Fibroblast of villous mesenchyme (primary cell): ENCODE measurements at regions not wholly inside any gene's neighbourhood (a gene's known extent, or its start where the extent isn't known, plus 50 kb on each side); places are given as distances from the start of the nearest gene placed in this dataset.

ENCODE experiments used
- DNase-seq: peaks from one replicate; pipeline ENCODE4 v3.0.0-alpha.2; 2010; ENCODE audit warnings: low read depth
- H3K4me3 ChIP-seq: 2 replicates; pipeline ENCODE4 v1.5.1; 2011; ENCODE audit warnings: low read depth, mild to moderate bottlenecking, low read length
- TF ChIP-seq, protein P1 (sequence below): IDR thresholded peaks from 2 replicates; pipeline ENCODE4 v1.5.1; 2012; ENCODE audit warnings: low read depth, mild to moderate bottlenecking, low read length; ENCODE audit not compliant: insufficient read depth

DNA sequence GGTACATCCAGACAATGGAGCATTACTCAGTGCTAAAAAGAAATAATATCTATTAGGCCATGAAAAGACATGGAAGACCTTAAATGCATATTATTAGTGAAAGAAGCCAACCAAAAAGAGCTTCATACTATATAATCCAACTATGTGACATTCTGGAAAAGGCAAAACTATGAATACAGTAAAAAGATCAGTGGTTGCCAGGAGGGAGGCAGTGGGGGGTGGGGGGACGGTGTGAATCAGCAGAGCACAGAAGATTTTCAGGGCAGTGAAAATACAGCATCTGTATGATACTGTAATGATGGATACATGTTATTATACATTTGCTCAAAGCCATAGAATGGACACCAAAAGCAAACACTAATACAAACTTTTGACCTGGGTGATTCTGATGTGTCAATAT lies 339.4 kb upstream of the SNX7 start:
- DNase-seq, result no peak
- TF ChIP-seq, protein P1, sequence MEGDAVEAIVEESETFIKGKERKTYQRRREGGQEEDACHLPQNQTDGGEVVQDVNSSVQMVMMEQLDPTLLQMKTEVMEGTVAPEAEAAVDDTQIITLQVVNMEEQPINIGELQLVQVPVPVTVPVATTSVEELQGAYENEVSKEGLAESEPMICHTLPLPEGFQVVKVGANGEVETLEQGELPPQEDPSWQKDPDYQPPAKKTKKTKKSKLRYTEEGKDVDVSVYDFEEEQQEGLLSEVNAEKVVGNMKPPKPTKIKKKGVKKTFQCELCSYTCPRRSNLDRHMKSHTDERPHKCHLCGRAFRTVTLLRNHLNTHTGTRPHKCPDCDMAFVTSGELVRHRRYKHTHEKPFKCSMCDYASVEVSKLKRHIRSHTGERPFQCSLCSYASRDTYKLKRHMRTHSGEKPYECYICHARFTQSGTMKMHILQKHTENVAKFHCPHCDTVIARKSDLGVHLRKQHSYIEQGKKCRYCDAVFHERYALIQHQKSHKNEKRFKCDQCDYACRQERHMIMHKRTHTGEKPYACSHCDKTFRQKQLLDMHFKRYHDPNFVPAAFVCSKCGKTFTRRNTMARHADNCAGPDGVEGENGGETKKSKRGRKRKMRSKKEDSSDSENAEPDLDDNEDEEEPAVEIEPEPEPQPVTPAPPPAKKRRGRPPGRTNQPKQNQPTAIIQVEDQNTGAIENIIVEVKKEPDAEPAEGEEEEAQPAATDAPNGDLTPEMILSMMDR, result no peak
- no peak overlapping the region for H3K4me3 ChIP-seq

DNA sequence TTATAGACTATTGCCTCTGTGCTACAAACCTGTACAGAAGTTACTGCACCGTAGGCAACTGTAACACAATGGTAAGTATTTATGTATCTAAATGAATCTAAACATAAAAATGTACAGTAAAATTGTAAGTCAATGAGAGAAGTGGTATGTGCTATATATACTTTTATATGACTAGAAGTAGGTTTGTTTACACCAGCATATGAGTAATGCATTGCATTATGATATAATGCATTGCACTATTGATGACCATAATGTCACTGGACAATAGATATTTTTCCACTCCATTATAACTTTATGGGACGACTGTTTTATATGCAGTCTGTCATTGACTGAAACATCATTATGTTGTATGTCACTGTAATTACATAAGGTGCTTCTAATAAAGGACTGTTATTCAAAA lies 340.3 kb upstream of the SNX7 start:
- TF ChIP-seq, protein P1, result no peak
- DNase-seq, result no peak
- H3K4me3 ChIP-seq, result no peak overlapping the region

DNA sequence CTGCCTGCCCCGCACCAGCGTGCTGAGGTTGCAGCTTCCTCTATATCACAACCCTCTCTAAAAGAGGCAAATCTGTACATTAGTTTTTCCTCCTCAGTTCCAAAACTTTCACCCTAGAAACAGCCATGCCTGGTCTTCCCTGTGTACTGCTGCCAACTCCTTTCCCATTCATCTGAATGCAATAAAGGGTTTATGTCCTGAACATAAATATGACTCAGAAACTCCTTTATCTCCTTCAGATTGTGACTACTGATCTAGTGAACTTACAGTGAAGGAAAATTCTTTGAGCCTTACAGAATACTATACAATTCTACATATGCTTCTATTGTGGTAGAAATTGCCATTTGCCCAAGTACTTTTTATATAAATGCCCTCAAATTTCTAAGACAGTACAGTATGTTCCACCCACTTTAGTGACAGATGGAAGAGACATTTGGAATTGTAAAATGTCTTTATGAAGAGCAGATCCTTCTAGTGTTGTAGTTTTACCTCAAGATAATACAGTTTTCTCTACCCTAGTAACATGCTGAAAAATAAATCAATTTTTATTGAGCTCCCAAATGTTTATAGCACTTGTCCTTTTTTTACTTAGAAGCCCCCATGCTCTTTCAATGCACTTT lies 345.1 kb upstream of the SNX7 start:
- no peak overlapping the region for H3K4me3 ChIP-seq
- peak; percentile 67 for DNase-seq
- TF ChIP-seq, protein P1, result no peak

DNA sequence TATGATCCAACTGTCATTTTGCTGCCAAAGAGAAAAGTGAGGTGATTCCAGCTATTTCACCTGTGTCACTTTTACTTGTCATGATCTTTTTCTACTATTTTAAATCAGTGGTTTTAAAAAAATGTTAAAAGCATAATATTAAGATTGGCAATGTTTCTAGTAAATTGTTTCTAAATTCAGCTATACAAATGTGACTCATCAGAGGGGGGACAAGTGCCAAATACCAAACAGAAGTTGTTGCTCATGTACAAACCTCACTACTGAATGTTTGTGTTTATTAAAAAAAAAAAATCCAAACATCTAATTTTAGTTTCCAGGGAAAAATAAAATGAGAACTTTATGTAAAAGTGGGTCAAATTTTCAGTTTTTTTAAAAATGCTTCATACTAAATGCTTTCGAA lies 346.2 kb upstream of the SNX7 start:
- TF ChIP-seq, protein P1, result no peak
- peak; percentile 57 for DNase-seq
- no peak overlapping the region for H3K4me3 ChIP-seq

DNA sequence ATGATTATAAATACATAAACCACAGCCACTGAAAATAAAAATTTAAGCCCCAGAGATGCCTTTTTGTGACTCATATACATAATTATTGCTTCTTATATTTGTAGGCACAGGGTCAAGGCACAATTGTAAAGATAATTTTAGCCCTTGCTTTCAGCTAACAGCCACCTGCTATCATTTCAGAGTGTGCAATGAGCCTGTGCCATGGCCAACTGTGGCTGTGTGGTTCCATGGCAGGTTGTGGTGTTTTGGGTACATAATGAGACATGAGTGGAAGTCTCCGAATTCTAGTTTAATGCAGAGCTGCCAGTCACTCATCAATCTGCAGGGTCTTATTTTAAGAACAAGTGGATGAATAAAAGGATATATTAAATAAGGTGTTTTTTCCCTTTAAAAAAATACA lies 346.9 kb upstream of the SNX7 start:
- no peak overlapping the region for H3K4me3 ChIP-seq
- TF ChIP-seq, protein P1, result no peak
- no peak for DNase-seq

DNA sequence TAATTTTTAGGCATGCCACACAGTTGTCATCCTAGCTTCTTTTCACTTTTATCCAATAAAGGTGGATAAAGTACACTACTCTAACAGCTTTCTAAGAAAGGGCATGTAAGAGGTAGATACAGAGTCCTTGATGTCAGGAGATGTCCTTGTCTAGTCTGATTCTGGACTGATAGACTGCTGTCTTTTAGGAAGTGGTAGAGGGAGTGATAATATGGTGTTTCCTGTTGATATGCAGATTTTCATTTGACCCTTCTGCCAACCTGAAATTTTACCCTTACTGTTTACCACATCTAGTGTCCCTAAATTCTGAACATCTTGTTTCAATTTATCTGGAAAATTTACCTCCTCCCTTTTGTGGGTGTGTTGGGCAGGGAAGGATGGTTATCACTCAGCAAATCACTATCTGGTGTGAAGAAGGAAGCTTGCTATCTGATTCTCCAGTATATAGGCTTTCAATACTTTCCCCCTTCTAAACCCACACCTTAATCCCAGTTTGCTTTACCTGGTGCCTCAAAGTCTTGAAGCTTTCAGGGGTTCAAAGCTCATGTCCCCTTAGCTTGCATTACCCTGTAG lies 354.9 kb upstream of the SNX7 start:
- no peak overlapping the region for H3K4me3 ChIP-seq
- TF ChIP-seq, protein P1, result no peak
- no peak for DNase-seq

DNA sequence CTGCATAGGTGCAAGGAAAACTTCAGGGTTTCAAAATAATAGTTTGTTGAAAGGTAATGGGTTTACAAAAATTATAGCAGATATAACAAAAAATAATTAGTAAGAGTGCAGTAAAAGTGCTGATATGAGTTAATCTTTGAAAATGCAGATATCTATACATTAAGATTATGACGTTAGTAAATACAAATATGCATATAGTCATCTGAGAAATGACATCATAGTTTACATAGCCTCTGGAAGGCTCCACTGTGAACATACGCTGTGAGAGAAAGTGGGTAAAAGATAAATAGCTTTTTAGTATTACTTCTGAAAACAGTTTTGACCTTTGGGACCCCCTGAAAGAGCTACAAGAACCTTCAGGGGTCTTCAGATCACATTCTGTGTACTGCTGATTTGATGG lies 356.2 kb upstream of the SNX7 start:
- no peak overlapping the region for H3K4me3 ChIP-seq
- TF ChIP-seq, protein P1, result no peak
- no peak for DNase-seq
